IPS-NIHi7 (cell line): ENCODE measurements at regions not wholly inside any gene's neighbourhood (a gene's known extent, or its start where the extent isn't known, plus 50 kb on each side); places are given as distances from the start of the nearest gene placed in this dataset.
"Not testable (repeated sequence)": the region's sequence is repeated elsewhere in the genome, so short reads cannot be mapped to it uniquely, and the experiment has no call there.

Experiments
- DNase-seq: peaks from one replicate; pipeline ENCODE4 v3.0.0; 2012; ENCODE audit warnings: mixed read lengths; ENCODE audit errors: extremely low spot score

GRCh38 chr4:170700064-170700463 lies 610.3 kb upstream of the AADAT start:
- no peak for DNase-seq

DNA sequence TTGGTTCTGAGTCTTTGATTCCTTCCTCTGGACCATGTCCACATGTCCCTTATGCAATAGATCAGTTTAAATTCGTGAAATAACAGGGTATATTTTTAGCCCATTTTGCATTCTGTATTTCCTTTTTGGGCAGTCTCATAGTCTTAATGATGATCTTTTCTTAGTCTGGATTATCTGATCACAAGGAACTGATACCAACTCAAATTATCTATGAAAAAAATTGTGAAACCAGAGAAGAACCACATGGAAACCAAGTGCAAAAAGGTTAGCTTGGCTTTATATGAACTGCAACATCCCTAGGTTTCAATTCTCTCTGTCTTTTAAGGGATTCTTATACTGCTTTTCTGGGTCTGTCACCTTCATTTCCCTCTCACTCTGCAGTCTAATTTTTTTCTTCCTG lies 608.6 kb upstream of the AADAT start:
- DNase-seq, result no peak

GRCh38 chr4:170697845-170698244 lies 608.1 kb upstream of the AADAT start:
- no peak for DNase-seq

DNA sequence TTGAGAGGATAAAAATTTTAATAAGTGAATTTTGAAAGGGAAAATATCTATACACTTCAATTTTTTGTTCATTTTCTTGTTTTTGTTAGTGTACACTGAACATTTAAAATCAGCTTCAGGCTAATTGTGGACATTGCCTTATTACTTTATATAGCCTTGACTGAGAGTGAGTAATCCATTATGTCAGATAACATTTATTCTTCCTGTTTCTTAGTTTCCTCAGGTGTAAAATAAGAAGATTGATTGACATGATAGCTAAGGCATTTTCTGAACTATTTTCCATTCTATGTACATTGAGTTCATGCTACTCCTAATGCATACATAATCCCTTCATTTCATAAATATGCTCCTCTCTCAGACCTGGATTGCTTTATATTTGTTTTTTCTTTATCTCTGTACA lies 607.3 kb upstream of the AADAT start:
- no peak for DNase-seq

DNA sequence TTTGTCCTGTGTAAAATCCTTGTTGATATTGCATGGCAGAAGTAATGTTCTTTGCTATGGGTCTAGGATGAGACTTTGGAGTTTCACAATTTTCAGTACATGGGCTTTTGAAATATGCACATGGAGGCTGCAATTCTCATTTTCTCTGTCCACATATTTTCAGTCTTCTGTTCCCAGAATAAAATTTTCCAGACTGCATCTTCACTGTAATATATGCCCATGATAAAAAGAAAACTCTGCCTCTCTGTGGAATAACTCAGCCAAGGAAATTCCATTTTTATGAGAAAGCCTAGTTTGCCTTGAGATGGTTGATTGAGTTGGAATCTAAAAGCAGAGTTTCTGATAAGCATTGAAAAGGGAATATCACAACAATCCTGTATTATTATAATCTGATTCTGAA lies 601.4 kb upstream of the AADAT start:
- no peak for DNase-seq

DNA sequence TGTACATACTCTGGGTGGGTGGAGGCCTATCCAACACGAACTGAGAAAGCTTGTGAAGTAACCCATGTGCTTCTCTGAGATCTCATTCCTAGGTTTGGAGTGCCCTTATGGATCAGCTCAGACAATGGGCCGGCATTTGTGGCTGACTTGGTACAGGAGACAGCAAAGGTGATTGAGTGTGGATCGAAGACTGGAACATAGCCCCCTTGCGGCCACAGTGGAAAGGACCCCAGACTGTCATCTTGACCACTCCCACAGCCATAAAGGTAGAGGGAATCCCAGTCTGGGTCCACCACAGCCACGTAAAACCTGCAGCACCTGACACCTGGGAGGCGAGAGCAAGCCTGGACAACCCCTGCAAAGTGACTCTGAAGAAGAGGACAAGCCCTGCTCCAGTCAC lies 598.0 kb upstream of the AADAT start:
- no peak for DNase-seq

GRCh38 chr4:170685701-170686100 lies 595.9 kb upstream of the AADAT start:
- not testable (repeated sequence) for DNase-seq

- DNase-seq, result no peak
Observed at GRCh38 chr4:170682558-170683294, 593.0 kb upstream of the AADAT start.

DNA sequence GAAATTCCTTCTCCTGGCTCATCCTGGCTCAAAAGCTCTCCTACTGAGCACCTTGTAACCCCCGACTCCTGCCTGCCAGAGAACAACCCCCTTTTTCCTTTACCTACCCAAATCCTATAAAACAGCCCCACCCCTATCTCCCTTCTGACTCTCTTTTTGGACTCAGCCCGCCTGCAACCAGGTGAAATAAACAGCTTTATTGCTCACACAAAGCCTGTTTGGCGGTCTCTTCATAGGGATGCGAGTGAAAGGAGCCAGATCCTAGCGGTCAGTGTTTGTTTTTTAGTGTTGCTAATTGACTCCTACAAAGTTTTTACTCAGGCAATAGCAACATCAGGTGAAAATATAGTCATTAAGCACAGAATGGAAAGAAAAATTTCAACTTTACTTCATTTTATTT lies 592.3 kb upstream of the AADAT start:
- peak; percentile 12 for DNase-seq

- peak; percentile 15 for DNase-seq
Observed at GRCh38 chr4:170675568-170676262, 586.0 kb upstream of the AADAT start.

- no peak for DNase-seq
Observed at GRCh38 chr4:170674176-170674575, 584.4 kb upstream of the AADAT start.

- no peak for DNase-seq
Observed at GRCh38 chr4:170672381-170672965, 582.7 kb upstream of the AADAT start.

DNA sequence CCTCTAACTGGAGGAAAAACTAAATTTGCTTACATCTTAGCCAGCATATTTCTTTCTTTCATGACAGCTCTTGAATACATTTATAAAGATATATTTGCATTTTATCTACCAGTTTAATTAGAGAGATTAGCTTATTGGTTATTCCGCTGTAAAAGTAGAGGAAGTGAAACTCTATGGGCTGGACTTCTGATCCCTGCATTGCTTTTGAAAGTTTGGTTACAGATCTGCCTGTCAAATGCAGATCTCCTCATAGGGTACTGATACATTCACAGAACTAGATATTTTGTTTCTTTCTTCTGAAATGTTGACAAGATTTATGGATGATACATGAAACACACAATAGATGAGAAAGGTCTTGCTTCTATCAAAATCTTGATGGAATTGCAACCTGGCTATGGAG lies 581.4 kb upstream of the AADAT start:
- no peak for DNase-seq

DNA sequence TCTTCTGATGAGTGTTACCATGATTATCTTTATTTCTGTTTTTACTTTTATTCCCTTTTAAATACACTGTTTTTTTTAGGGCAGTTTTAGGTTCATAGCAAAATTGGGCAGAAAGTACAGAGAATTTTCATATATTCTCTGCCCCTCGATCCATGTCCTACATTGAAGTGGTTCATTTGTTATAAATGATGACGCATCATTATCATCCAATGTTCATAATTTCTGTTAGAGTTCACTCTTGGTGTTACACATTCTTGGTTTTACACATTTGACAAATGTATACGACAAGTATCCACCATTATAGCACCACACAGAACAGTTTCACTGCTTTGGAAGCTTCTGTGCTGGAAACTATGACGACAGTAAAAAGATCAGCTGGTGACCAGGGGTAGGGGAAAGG lies 578.1 kb upstream of the AADAT start:
- no peak for DNase-seq

DNA sequence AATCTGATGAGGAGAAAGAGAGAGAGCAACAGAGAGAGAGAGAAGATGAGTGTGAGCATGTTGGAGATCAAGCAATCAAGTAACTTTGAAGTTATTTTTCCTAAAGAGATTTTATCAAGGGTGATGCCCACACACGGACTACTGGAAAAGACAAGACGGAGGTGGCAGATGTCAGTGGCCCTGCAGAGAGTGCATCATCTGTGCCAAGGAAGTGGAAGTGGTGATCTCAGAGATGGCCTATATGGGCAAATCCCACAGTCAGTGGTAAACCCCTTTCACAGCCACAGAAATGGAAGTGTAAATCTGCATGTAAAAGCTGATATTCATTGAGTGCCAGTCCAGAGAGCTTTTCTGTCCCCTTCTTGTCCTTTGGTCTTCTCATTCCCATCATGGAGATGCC lies 577.2 kb upstream of the AADAT start:
- no peak for DNase-seq

DNA sequence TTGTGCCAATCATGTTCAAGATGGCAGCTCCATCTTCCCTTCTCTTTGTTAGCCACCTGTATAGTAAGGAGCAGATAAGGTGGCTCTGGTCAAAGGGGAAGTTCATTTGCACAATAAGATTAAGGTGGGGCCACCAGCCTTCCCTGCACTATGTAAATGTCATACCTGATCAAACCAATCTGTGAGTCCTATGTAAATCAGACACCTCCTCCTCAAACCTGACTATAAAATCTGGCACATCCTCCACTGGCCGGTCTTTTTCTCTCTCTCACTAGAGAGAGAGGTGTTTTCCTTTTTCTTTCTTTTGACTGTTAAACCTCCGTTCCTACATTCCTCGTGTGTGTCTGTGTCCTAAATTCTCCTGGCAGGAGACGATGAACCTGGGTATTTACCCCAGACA lies 572.5 kb upstream of the AADAT start:
- no peak for DNase-seq

DNA sequence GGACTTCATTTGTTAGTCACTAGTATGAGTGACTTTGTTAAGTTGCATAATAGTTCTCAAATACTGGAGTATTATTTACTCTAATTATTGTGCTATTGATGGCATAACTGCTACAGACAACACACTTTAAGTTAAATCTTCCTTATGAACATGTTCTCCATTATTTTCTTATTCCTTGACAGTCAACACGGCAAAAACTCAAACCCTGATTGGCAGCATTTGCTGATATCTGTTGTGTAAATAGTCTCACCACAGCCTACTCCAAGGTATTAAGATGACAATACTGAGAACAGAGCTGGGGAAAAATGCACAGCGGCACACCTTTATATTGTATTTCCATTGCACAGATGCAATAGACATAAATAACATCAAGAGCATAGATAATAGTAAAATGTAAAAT lies 568.0 kb upstream of the AADAT start:
- no peak for DNase-seq

GRCh38 chr4:170656506-170656905 lies 566.8 kb upstream of the AADAT start:
- DNase-seq, result no peak

GRCh38 chr4:170652571-170652970 lies 562.8 kb upstream of the AADAT start:
- DNase-seq, result no peak

DNA sequence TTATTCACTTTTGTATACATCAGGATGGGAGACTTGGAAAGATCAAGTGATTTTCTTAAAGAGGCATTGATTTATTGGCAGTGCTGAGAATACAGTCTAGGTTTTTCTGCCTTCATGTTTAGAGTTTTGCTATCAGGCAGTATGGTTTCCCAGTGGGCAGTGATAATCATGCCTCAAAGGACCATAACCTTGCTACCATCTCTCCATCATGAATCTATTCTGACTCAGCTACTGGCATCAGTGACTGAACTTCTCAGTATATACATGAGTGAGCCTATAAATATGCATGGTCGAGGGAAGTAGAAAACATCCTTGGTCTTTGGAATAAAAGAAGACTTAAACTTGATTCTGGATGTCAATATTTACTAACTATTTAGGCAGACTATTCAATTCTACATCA lies 562.0 kb upstream of the AADAT start:
- DNase-seq, result no peak

DNA sequence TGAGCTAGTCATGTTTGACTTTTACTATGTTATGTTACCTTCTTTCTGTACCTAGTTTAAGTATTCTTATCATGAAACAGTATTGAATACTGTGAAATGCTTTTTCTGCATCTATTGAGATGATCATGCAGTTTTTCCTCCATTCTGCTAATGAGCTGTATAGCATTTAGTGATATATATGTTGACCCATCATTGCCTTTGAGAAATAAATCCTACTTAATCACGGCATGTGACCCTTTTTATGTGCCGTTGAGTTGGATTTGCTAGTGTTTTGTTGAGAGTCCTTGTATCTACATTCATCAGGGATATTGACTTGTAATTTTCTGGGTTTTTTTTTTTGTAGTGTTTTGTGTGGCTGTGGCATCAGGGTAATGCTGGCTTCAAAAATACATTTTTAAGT lies 537.7 kb upstream of the AADAT start:
- no peak for DNase-seq

DNA sequence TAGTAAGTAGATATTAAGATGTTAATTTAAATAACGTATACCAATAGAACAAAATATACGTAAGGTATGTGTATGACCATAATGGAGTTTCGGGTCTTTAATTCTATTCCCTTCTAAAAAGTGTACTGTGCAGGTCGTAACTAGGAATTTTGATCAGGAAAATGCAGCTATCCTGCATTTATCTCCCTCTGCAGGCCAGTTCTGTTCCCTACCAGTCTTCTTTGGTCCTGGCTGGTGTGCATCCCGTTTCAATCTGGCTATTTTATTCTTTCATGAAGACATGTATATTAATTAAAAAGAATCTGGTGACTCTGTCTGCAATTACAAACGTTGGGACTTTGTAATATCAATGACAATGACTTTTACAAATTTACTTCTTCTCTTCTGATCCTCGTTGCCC lies 534.1 kb upstream of the AADAT start:
- DNase-seq, result no peak

- DNase-seq, result no peak
Observed at GRCh38 chr4:170610434-170610833, 520.7 kb upstream of the AADAT start.
